HEK293 (cell line): ENCODE measurements at regions not wholly inside any gene's neighbourhood (a gene's known extent, or its start where the extent isn't known, plus 50 kb on each side); places are given as distances from the start of the nearest gene placed in this dataset.

Source experiments
- CTCF ChIA-PET: fragments of 350-600 bp; formaldehyde crosslinking; extraction: SDS; loops from one replicate; lab custom pipeline; 2021; ENCODE audit warnings: antibody characterized with exemption; lab: Yijun Ruan, JAX
- POLR2A ChIA-PET: fragments of 300-600 bp; formaldehyde crosslinking; extraction: SDS; loops from one replicate; lab custom pipeline; 2020; ENCODE audit warnings: antibody characterized with exemption, inconsistent platforms; lab: Yijun Ruan, JAX
- H3K27ac ChIP-seq: fragments of 200-500 bp; sonication (Bioruptor generic); 2 replicates; pipeline ENCODE4 v1.5.1; 2014; ENCODE audit warnings: low read depth, low read length, control low read depth, inconsistent platforms; ENCODE audit errors: extremely low read depth
- H3K36me3 ChIP-seq, 2 experiments: fragments of 200-500 bp in 1 of 2; sonication (Bioruptor generic) in 1 of 2; 1 replicate in 1 of 2; 2 replicates in 1 of 2; pipeline ENCODE4 v1.5.1; 2014 to 2017; ENCODE audit warnings: inconsistent platforms in 2 of 2, low read length in 2 of 2; ENCODE audit not compliant: control insufficient read depth in 2 of 2, insufficient read depth in 1 of 2
- H3K4me1 ChIP-seq: fragments of 200-500 bp; sonication (Bioruptor generic); 2 replicates; pipeline ENCODE4 v1.5.1; 2014; ENCODE audit warnings: mild to moderate bottlenecking, low read length, inconsistent platforms; ENCODE audit not compliant: control insufficient read depth, insufficient read depth
- H3K4me3 ChIP-seq: 2 replicates; pipeline ENCODE4 v1.5.1; 2011; ENCODE audit warnings: low read depth, mild to moderate bottlenecking, control low read depth, low read length, moderate library complexity
- H3K9me3 ChIP-seq: fragments of 200-500 bp; sonication (Bioruptor generic); 2 replicates; pipeline ENCODE4 v1.5.1; 2014; ENCODE audit warnings: low read depth, low read length, inconsistent platforms; ENCODE audit not compliant: control insufficient read depth, insufficient read depth
- ATF2 ChIP-seq: fragments of 450-650 bp; formaldehyde crosslinking; IDR thresholded peaks from 2 replicates; pipeline ENCODE4 v1.5.1; 2016; ENCODE audit warnings: missing biosample characterization, missing genetic modification characterization, low read depth
- PBX3 ChIP-seq: sonication (generic); formaldehyde crosslinking; IDR thresholded peaks from 2 replicates; pipeline ENCODE4 v1.8.1; 2022; ENCODE audit warnings: mild to moderate bottlenecking, moderate library complexity, missing genetic modification reagents
- PRDM2 ChIP-seq: fragments of 450-650 bp; formaldehyde crosslinking; IDR thresholded peaks from 2 replicates; pipeline ENCODE4 v1.5.1; 2016; ENCODE audit warnings: missing biosample characterization, missing genetic modification characterization, borderline replicate concordance
- REST ChIP-seq: fragments of 450-650 bp; formaldehyde crosslinking; IDR thresholded peaks from 2 replicates; pipeline ENCODE4 v1.5.1; 2016; ENCODE audit warnings: missing biosample characterization, missing genetic modification characterization
- SP2 ChIP-seq: fragments of 450-650 bp; formaldehyde crosslinking; IDR thresholded peaks from 2 replicates; pipeline ENCODE4 v1.5.1; 2016; ENCODE audit warnings: missing biosample characterization, missing genetic modification characterization
- TRIM28 ChIP-seq: IDR thresholded peaks from 2 replicates; pipeline ENCODE4 v1.6.1; 2011; ENCODE audit warnings: low read length, control low read depth, borderline replicate concordance
- ZBTB17 ChIP-seq: fragments of 450-650 bp; formaldehyde crosslinking; IDR thresholded peaks from 2 replicates; pipeline ENCODE4 v1.5.1; 2016; ENCODE audit warnings: missing biosample characterization, missing genetic modification characterization
- ZNF10 ChIP-seq: fragments of 450-650 bp; formaldehyde crosslinking; IDR thresholded peaks from 2 replicates; pipeline ENCODE4 v1.5.1; 2017; ENCODE audit warnings: missing biosample characterization, missing genetic modification characterization
- ZNF133 ChIP-seq: fragments of 450-650 bp; formaldehyde crosslinking; IDR thresholded peaks from 2 replicates; pipeline ENCODE4 v1.5.1; 2016; ENCODE audit warnings: missing biosample characterization, missing genetic modification characterization
- ZNF19 ChIP-seq: fragments of 450-650 bp; formaldehyde crosslinking; IDR thresholded peaks from 2 replicates; pipeline ENCODE4; 2016; ENCODE audit warnings: missing biosample characterization, missing genetic modification characterization, low read depth
- ZNF2 ChIP-seq: fragments of 450-650 bp; formaldehyde crosslinking; IDR thresholded peaks from 2 replicates; pipeline ENCODE4 v1.5.1; 2016; ENCODE audit warnings: missing biosample characterization, missing genetic modification characterization
- ZNF223 ChIP-seq: fragments of 450-650 bp; formaldehyde crosslinking; IDR thresholded peaks from 2 replicates; pipeline ENCODE4 v1.5.1; 2016; ENCODE audit warnings: missing biosample characterization, missing genetic modification characterization
- ZNF239 ChIP-seq: fragments of 450-650 bp; formaldehyde crosslinking; IDR thresholded peaks from 2 replicates; pipeline ENCODE4 v1.5.1; 2016; ENCODE audit warnings: missing biosample characterization, missing genetic modification characterization
- ZNF302 ChIP-seq: fragments of 450-650 bp; formaldehyde crosslinking; IDR thresholded peaks from 2 replicates; pipeline ENCODE4 v1.5.1; 2016; ENCODE audit warnings: missing biosample characterization, missing genetic modification characterization, low read depth
- ZNF350 ChIP-seq: fragments of 450-650 bp; formaldehyde crosslinking; IDR thresholded peaks from 2 replicates; pipeline ENCODE4 v1.5.0; 2017; ENCODE audit warnings: missing biosample characterization, mild to moderate bottlenecking, missing genetic modification characterization
- ZNF404 ChIP-seq: fragments of 450-650 bp; formaldehyde crosslinking; IDR thresholded peaks from 2 replicates; pipeline ENCODE4 v1.5.1; 2017; ENCODE audit warnings: missing biosample characterization, missing genetic modification characterization
- ZNF449 ChIP-seq: fragments of 450-650 bp; formaldehyde crosslinking; IDR thresholded peaks from 2 replicates; pipeline ENCODE4 v1.5.1; 2017; ENCODE audit warnings: missing biosample characterization, mild to moderate bottlenecking, missing genetic modification characterization, moderate library complexity
- ZNF48 ChIP-seq: fragments of 450-650 bp; formaldehyde crosslinking; IDR thresholded peaks from 2 replicates; pipeline ENCODE4 v1.5.1; 2016; ENCODE audit warnings: missing biosample characterization, missing genetic modification characterization
- ZNF548 ChIP-seq: fragments of 450-650 bp; formaldehyde crosslinking; IDR thresholded peaks from 2 replicates; pipeline ENCODE4 v1.5.1; 2016; ENCODE audit warnings: missing biosample characterization, missing genetic modification characterization
- ZNF623 ChIP-seq: fragments of 450-650 bp; formaldehyde crosslinking; IDR thresholded peaks from 2 replicates; pipeline ENCODE4 v1.5.1; 2016; ENCODE audit warnings: missing biosample characterization, missing genetic modification characterization
- ZNF629 ChIP-seq: fragments of 450-650 bp; formaldehyde crosslinking; IDR thresholded peaks from 2 replicates; pipeline ENCODE4 v1.5.1; 2017; ENCODE audit warnings: missing biosample characterization, missing genetic modification characterization
- ZNF660 ChIP-seq: fragments of 450-650 bp; IDR thresholded peaks from 2 replicates; pipeline ENCODE4 v1.5.1; 2018; ENCODE audit warnings: missing biosample characterization, mild to moderate bottlenecking, missing genetic modification characterization
- ZNF747 ChIP-seq: fragments of 450-650 bp; formaldehyde crosslinking; IDR thresholded peaks from 2 replicates; pipeline ENCODE4 v1.5.1; 2016; ENCODE audit warnings: missing biosample characterization, missing genetic modification characterization

GRCh38 chr1:113297749-113298148, 92.6 kb upstream of the MAGI3 start:
- TF ChIP-seq ZNF629 (tag by site-specific recombination): no peak
- TF ChIP-seq ZNF302 (tag by site-specific recombination): no peak
- peak; percentile 76 for TF ChIP-seq ZBTB17
- TF ChIP-seq ZNF48 (tag by site-specific recombination): no peak
- TF ChIP-seq ZNF133 (tag by site-specific recombination): no peak
- TF ChIP-seq SP2 (tag by site-specific recombination): no peak
- TF ChIP-seq ZNF2 (tag by site-specific recombination): no peak
- TF ChIP-seq ZNF660: 0 out of 2 replicates have a peak, but pooled peaks have one; percentile 35
- TF ChIP-seq ZNF10 (tag by site-specific recombination): no peak
- no peak for TF ChIP-seq ZNF223 (tag by site-specific recombination)
- TF ChIP-seq ZNF404: no peak
- TF ChIP-seq ZNF623 (tag by site-specific recombination): peak; percentile 45; the same call in 1 of the 2 replicates
- no peak for TF ChIP-seq ZNF548
- TF ChIP-seq ATF2 (tag by site-specific recombination): 0 out of 2 replicates have a peak, but pooled peaks have one; percentile 24
- no peak for TF ChIP-seq ZNF19
- no peak for TF ChIP-seq ZNF239 (tag by site-specific recombination)
- no peak for TF ChIP-seq PBX3
- no peak for TF ChIP-seq ZNF350 (tag by site-specific recombination)
- H3K4me1 ChIP-seq: no peaks in the 10 kb centered on the region
- H3K4me3 ChIP-seq: no peak overlapping the region
- no peaks in the 10 kb centered on the region for H3K36me3 ChIP-seq
- CTCF ChIA-PET: no interaction called here
- H3K27ac ChIP-seq: no peak overlapping the region
- no peaks in the 10 kb centered on the region for H3K9me3 ChIP-seq
- POLR2A ChIA-PET: no interaction called here

- no peak overlapping the region for H3K4me3 ChIP-seq
- TF ChIP-seq ZNF19 (no peak), REST (no peak), PRDM2 (tag by site-specific recombination) (no peak), ZNF10 (tag by site-specific recombination) (no peak), ZNF747 (no peak), TRIM28 (no peak), ZNF449 (tag by site-specific recombination) (no peak), ZNF350 (tag by site-specific recombination) (no peak)
- TF ChIP-seq, all 188 proteins: peak for 0
- Histone ChIP-seq H3K4me1 (no peaks in the 10 kb centered on the region), H3K9me3 (no peaks in the 10 kb centered on the region), H3K36me3 (no peaks in the 10 kb centered on the region), H3K27ac (no peak overlapping the region)
- POLR2A ChIA-PET: no interaction called here
- CTCF ChIA-PET: interaction anchor here (0.7 kb wide), 1 partner anchor 89 kb away, joined by 3 read pairs; no protein-coding TSS in a partner anchor
These were observed 91.4 kb upstream of the MAGI3 start for GRCh38 chr1:113298941-113299340.
